NCI-H1417 (cell line): ENCODE measurements at regions not wholly inside any gene's neighbourhood (a gene's known extent, or its start where the extent isn't known, plus 50 kb on each side); places are given as distances from the start of the nearest gene placed in this dataset.
"Not testable (repeated sequence)": the region's sequence is repeated elsewhere in the genome, so short reads cannot be mapped to it uniquely, and the experiment has no call there.

Experiments
- DNase-seq, 3 experiments: peaks; one replicate each; lab custom pipeline; 2025; lab: John Stamatoyannopoulos, UW

GRCh38 chr9:2495221-2496005 is 126.2 kb upstream of the VLDLR start:
- DNase-seq, result peak in 1 of 3 experiments; percentile 34

- no peak for DNase-seq
These were observed 125.4 kb upstream of the VLDLR start for GRCh38 chr9:2496169-2496568.

GRCh38 chr9:2496934-2497333 is 124.7 kb upstream of the VLDLR start:
- DNase-seq, result no peak

GRCh38 chr9:2497666-2498400 is 123.8 kb upstream of the VLDLR start:
- no peak for DNase-seq

GRCh38 chr9:2502210-2502609 is 119.4 kb upstream of the VLDLR start:
- DNase-seq, result no peak

- no peak for DNase-seq
These were observed 118.8 kb upstream of the VLDLR start for GRCh38 chr9:2502760-2503159.

- no peak for DNase-seq
These were observed 115.3 kb upstream of the VLDLR start for GRCh38 chr9:2506321-2506720.

- no peak for DNase-seq
These were observed 98.0 kb upstream of the VLDLR start for GRCh38 chr9:2523591-2523990.

- no peak for DNase-seq
These were observed 97.0 kb upstream of the VLDLR start for GRCh38 chr9:2524601-2525000.

- DNase-seq, result no peak
These were observed 96.4 kb upstream of the VLDLR start for GRCh38 chr9:2525147-2525546.

GRCh38 chr9:2526071-2526828 is 95.3 kb upstream of the VLDLR start:
- DNase-seq, result no peak

- DNase-seq, result no peak
These were observed 90.1 kb upstream of the VLDLR start for GRCh38 chr9:2531481-2531880.

- DNase-seq, result no peak
These were observed 85.1 kb upstream of the VLDLR start for GRCh38 chr9:2536511-2536910.

GRCh38 chr9:2545881-2546490 is 75.6 kb upstream of the VLDLR start:
- DNase-seq, result peak in 1 of 3 experiments; percentile 52

GRCh38 chr9:2555899-2556600 is 65.5 kb upstream of the VLDLR start:
- not testable (repeated sequence) for DNase-seq

- DNase-seq, result no peak
These were observed 63.9 kb upstream of the VLDLR start for GRCh38 chr9:2557693-2558092.

- no peak for DNase-seq
These were observed 62.1 kb upstream of the VLDLR start for GRCh38 chr9:2559192-2560152.

- DNase-seq, result peak in 2 of 3 experiments; percentile 1 to 6
These were observed 61.4 kb upstream of the VLDLR start for GRCh38 chr9:2560180-2560579.

GRCh38 chr9:2565676-2566340 is 55.8 kb upstream of the VLDLR start:
- DNase-seq, result no peak

- DNase-seq, result no peak
These were observed 53.7 kb upstream of the VLDLR start for GRCh38 chr9:2567922-2568321.
